Trophoblast cell (in vitro differentiated cells and primary cell): ENCODE measurements at regions not wholly inside any gene's neighbourhood (a gene's known extent, or its start where the extent isn't known, plus 50 kb on each side); places are given as distances from the start of the nearest gene placed in this dataset.
"Not testable (repeated sequence)": the region's sequence is repeated elsewhere in the genome, so short reads cannot be mapped to it uniquely, and the experiment has no call there.

Experiments
- DNase-seq, 2 donors: peaks; one replicate each; pipeline ENCODE4 v3.0.0-alpha.2; 2016
- H2AFZ ChIP-seq: 2 replicates; pipeline ENCODE4 v1.6.1; 2013; ENCODE audit warnings: low read length, moderate library complexity, mild to moderate bottlenecking; ENCODE audit not compliant: insufficient read depth, poor library complexity
- H2AK5ac ChIP-seq: 2 replicates; pipeline ENCODE4 v1.6.1; 2013; ENCODE audit warnings: mild to moderate bottlenecking, low read length
- H2BK120ac ChIP-seq: 2 replicates; pipeline ENCODE4 v1.6.1; 2013; ENCODE audit warnings: low read length, mild to moderate bottlenecking, moderate library complexity; ENCODE audit not compliant: insufficient read depth, poor library complexity
- H2BK12ac ChIP-seq: 2 replicates; pipeline ENCODE4 v1.6.1; 2013; ENCODE audit warnings: mild to moderate bottlenecking, low read length, moderate library complexity
- H2BK5ac ChIP-seq: 2 replicates; pipeline ENCODE4 v1.6.1; 2013; ENCODE audit warnings: low read length, low read depth, moderate library complexity, mild to moderate bottlenecking; ENCODE audit not compliant: poor library complexity
- H3K14ac ChIP-seq: 2 replicates; pipeline ENCODE4 v1.6.1; 2013; ENCODE audit warnings: mild to moderate bottlenecking, low read length
- H3K18ac ChIP-seq: 2 replicates; pipeline ENCODE4 v1.6.1; 2013; ENCODE audit warnings: mild to moderate bottlenecking, low read length
- H3K23ac ChIP-seq: 2 replicates; pipeline ENCODE4 v1.6.1; 2013; ENCODE audit warnings: low read length
- H3K27ac ChIP-seq: 2 replicates; pipeline ENCODE4 v1.5.1; 2013; ENCODE audit warnings: low read depth, mild to moderate bottlenecking, inconsistent platforms, low read length, moderate library complexity
- H3K27me3 ChIP-seq: 2 replicates; pipeline ENCODE4 v1.6.1; 2013; ENCODE audit warnings: inconsistent platforms, mild to moderate bottlenecking, low read length, moderate library complexity; ENCODE audit not compliant: insufficient read depth
- H3K36me3 ChIP-seq, 2 experiments: 1 replicate in 1 of 2; 2 replicates in 1 of 2; pipeline ENCODE4 v1.6.1; 2013; ENCODE audit warnings: low read length in 2 of 2, mild to moderate bottlenecking in 2 of 2, moderate library complexity in 1 of 2; ENCODE audit not compliant: insufficient read depth in 2 of 2, control insufficient read depth in 1 of 2
- H3K4ac ChIP-seq: 2 replicates; pipeline ENCODE4 v1.6.1; 2013; ENCODE audit warnings: low read depth, mild to moderate bottlenecking, low read length, moderate library complexity
- H3K4me1 ChIP-seq, 2 experiments: 1 replicate in 1 of 2; 2 replicates in 1 of 2; pipeline ENCODE4 v1.6.1; 2013; ENCODE audit warnings: low read length in 2 of 2, mild to moderate bottlenecking in 2 of 2, moderate library complexity in 1 of 2; ENCODE audit not compliant: insufficient read depth in 2 of 2, control insufficient read depth in 1 of 2
- H3K4me2 ChIP-seq: 2 replicates; pipeline ENCODE4 v1.6.1; 2013; ENCODE audit warnings: inconsistent platforms, mild to moderate bottlenecking, low read length, moderate library complexity
- H3K4me3 ChIP-seq: 2 replicates; pipeline ENCODE4 v1.5.1; 2013; ENCODE audit warnings: mild to moderate bottlenecking, low read depth, low read length, inconsistent platforms
- H3K79me1 ChIP-seq: one replicate; pipeline ENCODE4 v1.6.1; 2013; ENCODE audit warnings: low read length
- H3K79me2 ChIP-seq: 2 replicates; pipeline ENCODE4 v1.6.1; 2013; ENCODE audit warnings: low read length, mild to moderate bottlenecking; ENCODE audit not compliant: control insufficient read depth, insufficient read depth, poor library complexity
- H3K9ac ChIP-seq: 2 replicates; pipeline ENCODE4 v1.6.1; 2013; ENCODE audit warnings: mild to moderate bottlenecking, low read length
- H3K9me3 ChIP-seq: 2 replicates; pipeline ENCODE4 v1.6.1; 2013; ENCODE audit warnings: low read depth, mild to moderate bottlenecking, control low read depth, inconsistent platforms, low read length; ENCODE audit not compliant: insufficient read depth
- H4K12ac ChIP-seq: 2 replicates; pipeline ENCODE4 v1.6.1; 2013; ENCODE audit warnings: low read depth, mild to moderate bottlenecking, low read length, moderate library complexity
- H4K8ac ChIP-seq: 2 replicates; pipeline ENCODE4 v1.6.1; 2013; ENCODE audit warnings: low read depth, mild to moderate bottlenecking, low read length, moderate library complexity
- H4K91ac ChIP-seq: one replicate; pipeline ENCODE4 v1.6.1; 2013; ENCODE audit warnings: low read depth, mild to moderate bottlenecking, low read length, moderate library complexity
- whole genome bisulfite sequencing: extraction: QIAGEN DNeasy Blood & Tissue Kit; methylation state at CpG from one replicate; pipeline ENCODE4 v1.1.7; 2013; ENCODE audit warnings: missing lambda C conversion rate; ENCODE audit not compliant: insufficient read length, insufficient coverage; ENCODE audit errors: extremely low coverage; 5-methylcytosine and 5-hydroxymethylcytosine counted together

- Histone ChIP-seq H4K91ac (no peak overlapping the region), H3K4me1 (no peaks in the 10 kb centered on the region), H3K27me3 (no peaks in the 10 kb centered on the region), H3K27ac (no peak overlapping the region), H3K36me3 (no peaks in the 10 kb centered on the region), H3K18ac (no peak overlapping the region), H2BK120ac (no peak overlapping the region), H3K79me2 (no peaks in the 10 kb centered on the region), H2BK12ac (no peak overlapping the region), H3K14ac (no peak overlapping the region), H2AK5ac (no peak overlapping the region), H4K8ac (no peak overlapping the region), H3K23ac (no peak overlapping the region), H3K9ac (no peak overlapping the region), H3K79me1 (no peaks in the 10 kb centered on the region), H4K12ac (no peak overlapping the region), H3K4ac (no peak overlapping the region), H2BK5ac (no peak overlapping the region), H3K9me3 (no peaks in the 10 kb centered on the region), H3K4me3 (no peak overlapping the region), H3K4me2 (no peak overlapping the region), H2AFZ (no peak overlapping the region)
- no CpG with 5 or more reads among the region's 3 CpGs for WGBS
- peak in 1 of 2 donors; percentile 24 for DNase-seq
Measured at GRCh38 chr3:185995352-185995751, 57.5 kb upstream of the TRA2B start.

- no peak overlapping the region for H4K91ac ChIP-seq
- no peak overlapping the region for H3K27ac ChIP-seq
- no peak overlapping the region for H3K4me2 ChIP-seq
- no peaks in the 10 kb centered on the region for H3K4me1 ChIP-seq
- H3K27me3 ChIP-seq = no peaks in the 10 kb centered on the region
- no peak overlapping the region for H3K14ac ChIP-seq
- no peak overlapping the region for H4K12ac ChIP-seq
- H2AFZ ChIP-seq = no peak overlapping the region
- no peak overlapping the region for H2BK5ac ChIP-seq
- no peak overlapping the region for H2BK120ac ChIP-seq
- no peak overlapping the region for H3K9ac ChIP-seq
- no peaks in the 10 kb centered on the region for H3K79me1 ChIP-seq
- H3K36me3 ChIP-seq = no peaks in the 10 kb centered on the region
- WGBS = no CpG with 5 or more reads among the region's 9 CpGs
- H3K4me3 ChIP-seq = no peak overlapping the region
- no peak overlapping the region for H3K18ac ChIP-seq
- no peaks in the 10 kb centered on the region for H3K79me2 ChIP-seq
- no peak overlapping the region for H4K8ac ChIP-seq
- H2AK5ac ChIP-seq = no peak overlapping the region
- H2BK12ac ChIP-seq = no peak overlapping the region
- DNase-seq = peak; percentile 79 to 89
- no peak overlapping the region for H3K23ac ChIP-seq
- no peaks in the 10 kb centered on the region for H3K9me3 ChIP-seq
- no peak overlapping the region for H3K4ac ChIP-seq
Measured at GRCh38 chr3:185992831-185993374, 55.1 kb upstream of the TRA2B start.

GRCh38 chr3:185990995-185991394, 53.2 kb upstream of the TRA2B start:
- H3K79me2 ChIP-seq, H3K79me1 ChIP-seq, H4K12ac ChIP-seq, H4K91ac ChIP-seq, H4K8ac ChIP-seq, H3K18ac ChIP-seq, H3K23ac ChIP-seq, H3K27me3 ChIP-seq, H3K4ac ChIP-seq, H2AFZ ChIP-seq, H3K4me3 ChIP-seq, H3K4me1 ChIP-seq, H3K14ac ChIP-seq, H3K36me3 ChIP-seq, H2BK5ac ChIP-seq, H3K27ac ChIP-seq, H3K4me2 ChIP-seq, H2AK5ac ChIP-seq, H3K9ac ChIP-seq, H2BK12ac ChIP-seq, H3K9me3 ChIP-seq, DNase-seq, H2BK120ac ChIP-seq: not testable (repeated sequence)
- no CpG with 5 or more reads among the region's 4 CpGs for WGBS

- no peak overlapping the region for H3K23ac ChIP-seq
- H4K12ac ChIP-seq = no peak overlapping the region
- no peak overlapping the region for H4K8ac ChIP-seq
- no peak overlapping the region for H3K4me3 ChIP-seq
- no CpG with 5 or more reads among the region's 3 CpGs for WGBS
- no peaks in the 10 kb centered on the region for H3K79me1 ChIP-seq
- H3K27ac ChIP-seq = no peak overlapping the region
- H3K18ac ChIP-seq = no peak overlapping the region
- no peaks in the 10 kb centered on the region for H3K79me2 ChIP-seq
- H3K36me3 ChIP-seq = no peaks in the 10 kb centered on the region
- no peaks in the 10 kb centered on the region for H3K4me1 ChIP-seq
- H3K4me2 ChIP-seq = no peak overlapping the region
- H3K9ac ChIP-seq = no peak overlapping the region
- no peak overlapping the region for H2AFZ ChIP-seq
- no peak overlapping the region for H2BK5ac ChIP-seq
- H2BK12ac ChIP-seq = no peak overlapping the region
- no peaks in the 10 kb centered on the region for H3K27me3 ChIP-seq
- no peak overlapping the region for H2AK5ac ChIP-seq
- peak in 1 of 2 donors; percentile 27 for DNase-seq
- H3K9me3 ChIP-seq = no peaks in the 10 kb centered on the region
- no peak overlapping the region for H2BK120ac ChIP-seq
- H3K14ac ChIP-seq = no peak overlapping the region
- H4K91ac ChIP-seq = no peak overlapping the region
- no peak overlapping the region for H3K4ac ChIP-seq
Measured at GRCh38 chr3:185989511-185989910, 51.7 kb upstream of the TRA2B start.
